Mucosa of rectum (tissue), 2 donors: ENCODE measurements at regions not wholly inside any gene's neighbourhood (a gene's known extent, or its start where the extent isn't known, plus 50 kb on each side); places are given as distances from the start of the nearest gene placed in this dataset.

ENCODE experiments used
- H3K27ac ChIP-seq, 2 donors: one replicate each; pipeline ENCODE4 v1.7.0; 2013; ENCODE audit warnings: inconsistent platforms in 2 of 2, low read depth in 2 of 2, low read length in 2 of 2
- H3K27me3 ChIP-seq, 2 donors: one replicate each; pipeline ENCODE4 v1.7.0; 2013; ENCODE audit warnings: low read length in 2 of 2; ENCODE audit not compliant: control insufficient read depth in 2 of 2, insufficient read depth in 2 of 2
- H3K36me3 ChIP-seq, 2 donors: one replicate each; pipeline ENCODE4 v1.7.0; 2013; ENCODE audit warnings: low read length in 2 of 2; ENCODE audit not compliant: control insufficient read depth in 2 of 2, insufficient read depth in 2 of 2
- H3K4me1 ChIP-seq, 2 donors: one replicate each; pipeline ENCODE4 v1.7.0; 2013; ENCODE audit warnings: low read length in 2 of 2, mild to moderate bottlenecking in 1 of 2; ENCODE audit not compliant: control insufficient read depth in 2 of 2, insufficient read depth in 2 of 2
- H3K4me3 ChIP-seq, 2 donors: one replicate each; pipeline ENCODE4 v1.7.0; 2013; ENCODE audit warnings: low read length in 2 of 2
- H3K9ac ChIP-seq, 2 donors: one replicate each; pipeline ENCODE4 v1.7.0; 2013; ENCODE audit warnings: low read length in 2 of 2, low read depth in 1 of 2, mild to moderate bottlenecking in 1 of 2
- H3K9me3 ChIP-seq, 2 donors: one replicate each; pipeline ENCODE4 v1.7.0; 2013; ENCODE audit warnings: low read length in 2 of 2; ENCODE audit not compliant: control insufficient read depth in 2 of 2
- donor health status: healthy.
- donor health status: Normal muscosa, but diverticular disease.

DNA sequence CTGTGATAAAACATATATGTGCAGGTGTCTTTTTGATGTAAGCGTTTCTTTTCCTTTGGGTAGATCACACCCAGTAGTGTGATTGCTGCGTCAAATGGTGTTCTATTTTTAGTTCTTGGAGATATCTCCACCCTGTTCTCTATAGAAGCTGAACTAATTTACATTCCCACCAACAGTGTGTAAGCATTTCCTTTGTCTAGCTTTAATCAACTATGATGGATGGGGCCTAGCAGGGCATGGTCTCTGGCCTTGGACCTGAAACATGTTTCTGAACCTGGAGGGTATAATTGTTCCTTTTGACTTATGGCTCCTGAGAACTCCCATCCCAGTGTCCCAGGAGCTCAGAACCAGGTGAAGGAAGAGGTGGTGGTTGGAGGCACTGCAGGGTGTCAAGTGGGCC, 93.9 kb downstream of the HAPSTR1 start:
- H3K27ac ChIP-seq: no peak overlapping the region
- no peaks in the 10 kb centered on the region for H3K27me3 ChIP-seq
- no peaks in the 10 kb centered on the region for H3K36me3 ChIP-seq
- H3K4me1 ChIP-seq: no peaks in the 10 kb centered on the region
- no peak overlapping the region for H3K4me3 ChIP-seq
- no peak overlapping the region for H3K9ac ChIP-seq
- H3K9me3 ChIP-seq: no peaks in the 10 kb centered on the region

DNA sequence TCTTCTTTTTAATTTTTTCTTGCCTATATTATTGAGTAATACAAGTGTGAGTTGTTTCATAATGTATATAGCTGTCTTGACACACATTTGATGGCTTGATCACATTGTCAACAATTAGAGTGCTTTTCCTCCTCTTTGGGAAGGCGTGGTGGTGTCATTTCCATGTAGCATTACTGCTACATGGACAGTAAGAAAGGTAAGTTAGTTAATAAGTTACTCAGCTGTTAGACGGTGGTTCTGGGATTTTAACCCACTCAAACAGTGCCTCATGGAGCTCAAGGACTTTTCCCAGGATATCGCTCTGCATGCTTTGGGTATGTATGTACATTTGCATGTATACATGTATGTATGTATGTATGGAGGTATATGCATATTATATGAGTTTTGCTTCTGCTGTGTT, 94.6 kb downstream of the HAPSTR1 start:
- Histone ChIP-seq H3K27ac (no peak overlapping the region), H3K27me3 (no peaks in the 10 kb centered on the region), H3K4me1 (no peaks in the 10 kb centered on the region), H3K9me3 (no peaks in the 10 kb centered on the region), H3K36me3 (no peaks in the 10 kb centered on the region), H3K9ac (no peak overlapping the region), H3K4me3 (no peak overlapping the region)

DNA sequence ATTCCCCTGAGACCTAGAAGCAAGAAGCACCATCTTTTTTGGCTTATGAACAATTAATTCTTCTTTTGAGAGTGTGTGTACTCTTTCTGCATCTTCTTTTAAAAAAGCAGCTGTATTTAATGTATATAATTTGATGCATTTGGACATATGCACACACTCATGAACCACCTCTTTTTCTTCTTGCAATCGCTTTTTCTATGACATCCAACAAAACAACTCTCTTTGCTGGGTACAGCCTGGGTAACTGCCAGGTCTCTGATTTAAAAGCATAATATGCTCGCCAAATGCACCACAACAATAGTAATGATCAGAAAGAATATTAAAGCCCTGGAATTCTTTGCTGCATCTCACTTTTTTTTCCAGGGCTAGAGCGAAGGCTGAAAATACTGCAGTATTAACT, 97.3 kb downstream of the HAPSTR1 start:
- no peaks in the 10 kb centered on the region for H3K27me3 ChIP-seq
- no peaks in the 10 kb centered on the region for H3K36me3 ChIP-seq
- H3K4me3 ChIP-seq: no peak overlapping the region

DNA sequence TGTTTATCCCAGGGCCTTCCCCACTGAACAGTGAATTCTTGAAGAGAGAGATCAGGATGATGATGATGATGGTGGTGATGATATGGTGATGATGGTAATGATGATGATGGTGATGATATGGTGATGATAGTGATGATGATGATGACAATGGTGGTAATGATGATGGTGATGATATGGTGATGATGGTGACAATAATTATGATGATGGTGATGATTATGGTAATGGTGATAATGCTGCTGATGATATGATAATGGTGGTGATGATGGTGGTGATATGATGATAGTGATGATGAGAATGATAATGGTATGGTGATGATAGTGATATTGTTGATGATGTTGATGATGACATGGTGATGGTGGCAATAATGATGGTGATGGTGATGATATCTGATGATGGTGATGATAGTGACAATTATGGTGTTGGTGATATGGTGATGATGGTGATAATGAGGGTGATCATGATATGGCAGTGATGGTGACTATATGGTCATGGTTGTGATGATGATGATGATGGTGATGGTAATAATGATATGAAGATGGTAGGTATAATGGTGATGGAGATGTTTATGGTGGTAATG, 99.9 kb downstream of the HAPSTR1 start:
- no peak overlapping the region for H3K27ac ChIP-seq
- H3K9ac ChIP-seq: no peak overlapping the region
- no peaks in the 10 kb centered on the region for H3K4me1 ChIP-seq
- H3K9me3 ChIP-seq: no peaks in the 10 kb centered on the region
- H3K27me3 ChIP-seq: no peaks in the 10 kb centered on the region
- no peaks in the 10 kb centered on the region for H3K36me3 ChIP-seq
- H3K4me3 ChIP-seq: no peak overlapping the region

More for the DNA sequence above, 97.3 kb downstream of the HAPSTR1 start:
- H3K27ac ChIP-seq: no peak overlapping the region
- H3K9ac ChIP-seq: no peak overlapping the region
- no peaks in the 10 kb centered on the region for H3K4me1 ChIP-seq
- H3K9me3 ChIP-seq: no peaks in the 10 kb centered on the region

DNA sequence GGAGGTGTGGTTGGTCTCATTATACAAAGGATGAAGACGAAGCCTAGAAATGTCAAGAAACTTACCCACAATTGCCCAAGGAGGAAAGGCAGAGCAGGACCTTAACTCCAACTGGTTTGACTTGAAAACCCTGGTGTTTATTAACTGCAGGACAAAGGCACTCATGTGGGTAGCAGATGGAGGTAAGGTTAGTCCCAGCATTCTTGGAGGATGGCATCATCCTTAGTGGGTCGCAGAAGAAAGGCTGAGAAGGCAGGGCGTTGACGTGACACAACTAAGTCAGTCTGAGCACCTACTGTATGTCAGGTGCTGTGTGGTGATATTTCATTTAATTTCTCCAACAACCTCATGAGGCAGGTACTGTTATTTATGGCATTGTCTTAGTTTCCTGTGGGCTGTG, 101.3 kb downstream of the HAPSTR1 start:
- Histone ChIP-seq H3K4me1 (no peaks in the 10 kb centered on the region), H3K9me3 (no peaks in the 10 kb centered on the region), H3K36me3 (no peaks in the 10 kb centered on the region), H3K27ac (no peak overlapping the region), H3K27me3 (no peaks in the 10 kb centered on the region), H3K4me3 (no peak overlapping the region), H3K9ac (no peak overlapping the region)

DNA sequence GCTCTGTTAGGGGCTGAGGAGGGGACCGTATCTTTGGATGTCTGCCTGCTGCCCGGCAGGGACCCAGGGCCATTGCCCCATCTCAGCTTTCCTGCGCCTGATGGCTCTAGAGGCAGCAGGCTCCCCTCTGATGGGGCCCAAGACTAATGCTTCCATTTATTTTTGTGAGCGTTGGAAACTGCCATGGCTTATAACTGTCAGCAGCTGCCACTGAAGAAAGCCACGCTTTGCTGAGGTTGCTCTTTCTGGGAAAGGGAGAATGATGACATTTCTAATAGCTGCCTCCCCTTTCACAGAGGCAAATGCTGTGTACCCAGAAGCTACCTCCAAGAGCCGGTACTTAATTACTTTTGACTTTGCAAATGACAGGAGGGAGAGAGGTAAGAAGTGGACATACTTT, 103.8 kb downstream of the HAPSTR1 start:
- no peak overlapping the region for H3K4me3 ChIP-seq
- no peak overlapping the region for H3K9ac ChIP-seq
- H3K9me3 ChIP-seq: no peaks in the 10 kb centered on the region
- H3K4me1 ChIP-seq: no peaks in the 10 kb centered on the region
- no peak overlapping the region for H3K27ac ChIP-seq
- H3K36me3 ChIP-seq: no peaks in the 10 kb centered on the region
- no peaks in the 10 kb centered on the region for H3K27me3 ChIP-seq

DNA sequence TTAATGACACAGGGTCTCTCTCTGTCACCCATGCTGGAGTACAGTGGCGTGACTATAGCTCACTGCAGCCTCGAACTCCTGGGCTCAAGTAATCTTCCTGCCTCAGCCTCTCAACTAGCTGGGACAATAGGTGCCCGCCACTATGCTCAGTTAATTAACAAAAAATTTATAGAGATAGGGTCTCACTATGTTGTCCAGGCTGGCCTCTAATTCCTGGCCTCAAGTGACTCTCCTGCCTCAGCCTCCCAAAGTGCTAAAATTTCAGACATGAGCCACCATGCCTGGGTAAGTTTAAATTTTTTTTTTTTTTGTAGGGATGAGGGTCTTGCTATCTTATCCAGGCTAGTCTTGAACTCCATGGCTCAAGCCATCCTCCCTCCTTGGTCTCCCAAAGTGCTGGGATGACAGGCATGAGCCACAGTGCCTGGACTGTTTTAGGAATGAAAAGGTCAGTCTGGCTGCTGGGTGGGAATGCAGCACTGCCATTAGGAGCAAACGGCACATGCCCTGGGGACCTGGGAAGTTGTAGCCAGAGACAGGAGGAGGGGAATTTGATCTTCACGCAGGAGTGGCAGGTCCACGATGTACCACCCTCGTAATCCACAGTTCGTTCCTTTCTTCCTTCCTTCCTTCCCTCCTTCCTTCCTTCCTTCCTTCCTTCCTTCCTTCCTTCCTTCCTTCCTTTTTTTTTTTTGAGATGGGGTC, 106.7 kb downstream of the HAPSTR1 start:
- Histone ChIP-seq H3K4me3 (no peak overlapping the region), H3K4me1 (no peaks in the 10 kb centered on the region), H3K36me3 (no peaks in the 10 kb centered on the region), H3K9ac (no peak overlapping the region), H3K27me3 (no peaks in the 10 kb centered on the region), H3K9me3 (no peaks in the 10 kb centered on the region), H3K27ac (no peak overlapping the region)

DNA sequence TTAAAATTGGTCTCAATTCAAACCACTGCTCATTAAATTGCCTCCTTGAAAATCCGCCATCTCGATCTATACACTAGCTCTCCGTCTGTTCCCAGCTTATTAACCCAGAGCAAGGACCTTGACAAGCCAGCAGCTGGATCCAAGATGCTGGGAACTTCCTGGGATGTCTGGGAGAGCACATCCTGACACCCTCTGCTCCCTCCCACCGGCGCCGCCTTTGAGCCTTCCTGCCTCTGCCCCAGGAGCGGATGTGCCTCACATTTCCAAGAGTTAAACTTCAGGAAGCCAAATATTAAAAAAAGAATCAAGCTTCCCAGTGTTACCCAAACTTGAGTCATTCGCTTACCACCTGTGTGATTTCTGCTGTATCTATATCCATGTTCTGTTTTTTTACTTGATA, 107.9 kb downstream of the HAPSTR1 start:
- no peaks in the 10 kb centered on the region for H3K4me1 ChIP-seq
- no peaks in the 10 kb centered on the region for H3K27me3 ChIP-seq
- no peak overlapping the region for H3K9ac ChIP-seq
- H3K27ac ChIP-seq: no peak overlapping the region
- no peaks in the 10 kb centered on the region for H3K36me3 ChIP-seq
- H3K4me3 ChIP-seq: no peak overlapping the region
- no peaks in the 10 kb centered on the region for H3K9me3 ChIP-seq

DNA sequence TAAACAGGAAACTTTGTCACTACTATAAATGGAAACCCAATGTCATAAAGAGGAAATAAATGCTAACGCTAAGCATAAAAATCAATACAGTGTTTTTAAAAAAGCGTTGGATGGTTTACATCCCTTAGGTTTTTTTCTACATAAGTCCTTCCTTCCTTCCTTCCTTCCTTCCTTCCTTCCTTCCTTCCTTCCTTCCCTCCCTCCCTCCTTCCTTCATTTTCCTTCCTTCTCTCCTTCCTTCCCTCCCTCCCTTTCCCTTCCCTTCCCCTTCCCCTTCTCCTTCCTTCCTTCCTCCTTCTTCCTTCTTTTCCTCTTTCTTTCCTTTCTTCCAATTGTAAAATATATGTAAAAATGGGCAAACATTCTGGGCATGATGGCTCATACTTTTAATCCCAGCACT, 108.3 kb downstream of the HAPSTR1 start:
- H3K27ac ChIP-seq: no peak overlapping the region
- H3K36me3 ChIP-seq: no peaks in the 10 kb centered on the region
- no peak overlapping the region for H3K9ac ChIP-seq
- no peaks in the 10 kb centered on the region for H3K27me3 ChIP-seq
- H3K4me1 ChIP-seq: no peaks in the 10 kb centered on the region
- H3K9me3 ChIP-seq: no peaks in the 10 kb centered on the region
- no peak overlapping the region for H3K4me3 ChIP-seq

DNA sequence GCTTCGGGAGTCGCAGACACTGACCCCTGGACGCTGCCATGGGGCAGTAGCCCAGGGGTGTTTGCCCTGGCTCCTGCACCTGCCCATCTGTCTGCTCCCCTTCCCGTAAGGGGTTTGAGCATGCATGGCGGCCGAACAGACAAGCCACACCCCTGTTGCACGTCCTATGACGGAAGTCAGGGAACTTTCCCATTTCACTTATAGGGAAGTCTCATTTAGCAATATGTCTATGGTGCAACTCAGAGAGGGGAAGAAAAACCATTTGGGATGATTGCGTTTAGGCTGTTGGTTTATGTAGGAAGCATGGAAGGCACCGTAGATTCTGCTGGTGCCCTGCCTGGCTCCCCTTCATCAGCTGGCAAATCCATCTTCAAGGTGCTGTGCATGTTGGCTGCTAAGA, 112.5 kb downstream of the HAPSTR1 start:
- Histone ChIP-seq H3K9me3 (no peaks in the 10 kb centered on the region), H3K4me3 (no peak overlapping the region), H3K36me3 (no peaks in the 10 kb centered on the region), H3K27me3 (no peaks in the 10 kb centered on the region), H3K4me1 (no peaks in the 10 kb centered on the region), H3K9ac (no peak overlapping the region), H3K27ac (no peak overlapping the region)
